ENCODE measurements at regions not wholly inside any gene's neighbourhood (a gene's known extent, or its start where the extent isn't known, plus 50 kb on each side); places are given as distances from the start of the nearest gene placed in this dataset.
"Not testable (repeated sequence)": the region's sequence is repeated elsewhere in the genome, so short reads cannot be mapped to it uniquely, and the experiment has no call there.

DNA sequence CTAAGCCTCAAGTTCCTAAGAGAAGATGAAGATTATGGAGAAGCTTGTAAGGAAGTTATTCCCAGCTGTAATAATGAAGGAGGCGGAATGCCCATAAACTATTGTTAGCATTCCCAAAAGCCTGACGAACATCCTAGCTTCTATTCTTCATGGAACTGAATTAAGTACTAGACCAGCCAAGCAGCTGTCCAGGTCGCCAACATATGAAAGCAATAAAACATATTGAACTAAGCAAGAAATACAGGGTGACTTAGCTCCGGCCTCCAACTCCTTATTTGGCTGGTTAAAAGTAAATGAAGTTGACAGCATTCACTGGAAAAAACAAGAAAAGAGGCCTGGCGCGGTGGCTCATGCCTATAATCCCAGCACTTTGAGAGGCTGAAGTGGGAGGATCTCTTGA is 174.0 kb upstream of the TPM1 start:
- DNase-seq, result no peak
- Mint-ChIP-seq H3K4me3 (no peak overlapping the region), H3K27me3 (peaks cover 8% of the 10 kb centered on the region)

DNA sequence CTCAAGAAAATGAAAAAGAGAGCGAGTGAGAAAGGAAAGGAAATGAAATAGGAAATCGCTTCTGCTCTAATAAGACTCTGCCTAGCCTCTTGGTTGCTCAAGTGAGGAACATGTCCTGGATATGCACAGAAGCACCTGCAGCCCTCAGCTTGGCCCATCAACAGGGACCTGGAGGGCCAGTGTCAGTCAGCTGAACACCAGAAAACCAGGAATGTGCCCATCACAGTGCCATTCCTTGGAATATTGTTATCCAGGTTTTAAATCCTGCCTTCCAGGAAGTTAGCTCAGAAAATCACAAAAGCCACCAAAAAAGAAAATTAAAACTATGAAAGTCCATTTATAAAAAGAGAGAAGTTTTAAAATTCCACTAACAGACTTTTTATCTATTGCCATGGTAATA is 173.4 kb upstream of the TPM1 start:
- peaks cover 4% of the 10 kb centered on the region for H3K27me3 Mint-ChIP-seq
- POLR2A ChIA-PET, result no interaction called here
- H3K9me3 Mint-ChIP-seq, result no peaks in the 10 kb centered on the region
- ATAC-seq (ENCODE audit: low read depth) (no peak), DNase-seq (no peak)
- no peak overlapping the region for H3K4me3 Mint-ChIP-seq
- no peaks in the 10 kb centered on the region for H3K36me3 Mint-ChIP-seq
- H3K27ac Mint-ChIP-seq, result no peak overlapping the region
- no peaks in the 10 kb centered on the region for H3K4me1 Mint-ChIP-seq

More for the DNA sequence above, 174.0 kb upstream of the TPM1 start:
- Mint-ChIP-seq H3K4me1 (no peaks in the 10 kb centered on the region), H3K27ac (no peak overlapping the region), H3K36me3 (no peaks in the 10 kb centered on the region), H3K9me3 (no peaks in the 10 kb centered on the region)
- ATAC-seq (ENCODE audit: low read depth), result no peak
- POLR2A ChIA-PET, result no interaction called here

DNA sequence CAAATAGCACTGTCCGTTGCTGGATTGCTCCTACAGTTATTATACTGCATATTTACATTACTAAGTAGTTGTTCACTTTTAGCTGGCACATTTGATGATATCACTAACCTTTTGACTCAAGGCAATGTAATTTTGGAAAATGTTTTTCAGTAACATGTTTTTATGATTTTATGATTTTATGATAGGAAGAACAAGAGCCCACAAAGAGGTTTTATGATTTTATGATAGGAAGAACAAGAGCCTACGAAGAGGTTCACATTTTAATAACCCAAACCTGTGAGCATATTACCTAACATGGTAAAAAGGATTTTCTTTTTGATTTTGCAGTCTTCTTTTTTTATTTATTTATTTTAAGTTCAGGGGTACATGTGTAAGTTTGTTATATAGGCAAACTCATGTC is 172.3 kb upstream of the TPM1 start:
- Mint-ChIP-seq H3K4me1 (no peaks in the 10 kb centered on the region), H3K36me3 (no peaks in the 10 kb centered on the region), H3K27me3 (no peaks in the 10 kb centered on the region), H3K4me3 (no peak overlapping the region), H3K27ac (no peak overlapping the region), H3K9me3 (no peaks in the 10 kb centered on the region)
- DNase-seq (no peak), ATAC-seq (ENCODE audit: low read depth) (no peak)
- POLR2A ChIA-PET, result no interaction called here

DNA sequence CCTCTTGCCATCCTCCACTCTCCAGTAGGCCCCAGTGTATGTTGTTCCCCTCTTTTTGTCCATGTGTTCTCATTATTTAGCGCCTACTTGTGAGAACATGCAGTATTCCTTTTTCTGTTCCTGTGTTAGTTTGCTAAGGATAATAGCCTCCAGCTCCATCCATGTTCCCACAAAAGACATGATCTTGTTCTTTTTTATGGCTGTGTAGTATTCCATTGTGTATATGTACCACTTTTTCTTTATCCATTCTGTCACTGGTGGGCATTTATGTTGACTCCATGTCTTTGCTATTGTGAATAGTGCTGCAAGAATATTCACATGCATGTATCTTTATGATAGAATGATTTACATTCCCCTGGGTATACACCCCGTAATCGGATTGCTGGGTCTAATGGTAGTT is 171.8 kb upstream of the TPM1 start:
- H3K36me3 Mint-ChIP-seq; H3K4me3 Mint-ChIP-seq; POLR2A ChIA-PET; H3K27ac Mint-ChIP-seq; DNase-seq; ATAC-seq (ENCODE audit: low read depth); H3K9me3 Mint-ChIP-seq; H3K27me3 Mint-ChIP-seq; H3K4me1 Mint-ChIP-seq: not testable (repeated sequence)

DNA sequence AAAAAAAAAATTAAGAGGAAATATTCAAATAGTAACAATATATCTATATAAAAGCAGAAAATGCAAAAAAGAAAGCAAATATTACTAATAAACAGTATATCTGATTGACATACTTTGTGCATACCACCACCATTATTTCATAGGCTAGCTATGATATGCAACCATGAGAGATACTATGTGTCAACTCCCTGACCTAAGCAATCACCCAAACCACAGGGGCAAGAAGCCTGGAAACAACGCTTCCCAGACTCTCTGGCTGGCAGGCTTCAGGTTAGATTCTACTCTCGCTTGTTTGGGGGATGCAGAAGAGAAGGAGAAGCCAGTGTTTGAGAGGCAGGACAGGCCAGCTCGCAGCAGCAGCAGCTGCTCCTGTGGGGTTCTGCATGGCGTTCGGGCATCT is 169.3 kb upstream of the TPM1 start:
- Mint-ChIP-seq H3K36me3 (no peaks in the 10 kb centered on the region), H3K4me3 (no peak overlapping the region), H3K27me3 (no peaks in the 10 kb centered on the region), H3K27ac (no peak overlapping the region), H3K4me1 (no peaks in the 10 kb centered on the region), H3K9me3 (no peaks in the 10 kb centered on the region)
- DNase-seq, result no peak
- POLR2A ChIA-PET, result no interaction called here
- ATAC-seq (ENCODE audit: low read depth), result no peak

DNA sequence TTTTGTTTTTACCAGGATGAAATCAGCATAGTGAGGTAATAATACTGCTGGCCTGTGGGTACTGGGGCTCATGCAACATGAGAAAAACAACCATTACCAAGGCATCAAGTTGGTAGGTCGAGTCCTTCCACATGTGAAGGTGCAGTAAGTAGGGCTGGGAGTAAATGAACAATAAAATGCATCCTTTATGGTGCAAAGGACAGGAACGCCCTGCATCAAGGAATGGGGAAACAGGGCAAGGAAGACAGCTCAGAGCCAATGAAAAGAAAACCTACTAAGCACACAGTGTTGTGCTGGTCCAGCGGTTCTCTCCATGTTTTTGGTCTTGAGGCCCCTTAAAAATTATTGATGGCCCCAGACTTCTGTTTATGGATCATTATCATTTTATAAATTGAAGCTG is 168.5 kb upstream of the TPM1 start:
- POLR2A ChIA-PET, result no interaction called here

DNA sequence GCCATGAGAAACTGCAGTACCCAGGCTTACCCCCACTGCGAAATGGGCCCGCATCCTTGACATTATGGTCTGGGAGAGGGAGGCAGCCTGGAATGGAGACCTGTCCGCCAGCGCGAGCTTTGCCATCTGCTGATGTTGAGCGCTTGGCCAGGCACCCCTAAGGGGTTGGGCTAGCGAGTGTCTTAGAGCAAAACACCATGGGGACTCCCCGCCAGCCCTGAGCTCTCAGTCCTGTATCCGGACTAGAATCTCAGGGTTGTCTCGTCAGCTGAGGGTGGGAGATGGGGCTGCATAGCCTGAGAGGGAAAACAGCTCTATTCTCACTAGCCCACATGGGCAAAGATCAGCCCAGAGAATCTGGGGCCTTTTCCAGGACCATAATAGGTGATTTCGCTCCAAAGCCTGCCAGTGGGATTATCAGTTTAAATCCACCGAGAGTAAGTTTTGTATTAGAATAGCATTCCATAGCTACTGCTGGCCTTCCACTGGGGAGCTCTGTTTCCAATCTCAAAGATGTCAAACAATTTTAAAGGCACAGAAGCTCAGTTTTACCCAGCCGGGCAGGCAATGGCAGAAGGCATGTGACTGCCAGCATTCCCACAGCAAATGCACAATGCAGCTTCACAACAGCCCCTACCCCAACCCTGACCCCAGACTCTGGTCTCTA is 167.5 kb upstream of the TPM1 start:
- Mint-ChIP-seq H3K27me3 (peaks cover 2% of the 10 kb centered on the region), H3K36me3 (no peaks in the 10 kb centered on the region), H3K9me3 (no peaks in the 10 kb centered on the region), H3K27ac (no peak overlapping the region), H3K4me1 (peaks cover 4% of the 10 kb centered on the region), H3K4me3 (no peak overlapping the region)
- POLR2A ChIA-PET, result interaction anchor here (0.8 kb wide), 1 partner anchor 113 kb away, joined by 3 read pairs; no protein-coding TSS in a partner anchor
- DNase-seq (no peak), ATAC-seq (ENCODE audit: low read depth) (no peak)

More for the DNA sequence above, 168.5 kb upstream of the TPM1 start:
- ATAC-seq (ENCODE audit: low read depth), result no peak
- no peaks in the 10 kb centered on the region for H3K27me3 Mint-ChIP-seq
- H3K9me3 Mint-ChIP-seq, result no peaks in the 10 kb centered on the region
- no peak overlapping the region for H3K4me3 Mint-ChIP-seq
- no peak for DNase-seq
- no peak overlapping the region for H3K27ac Mint-ChIP-seq
- H3K36me3 Mint-ChIP-seq, result no peaks in the 10 kb centered on the region
- H3K4me1 Mint-ChIP-seq, result no peaks in the 10 kb centered on the region

DNA sequence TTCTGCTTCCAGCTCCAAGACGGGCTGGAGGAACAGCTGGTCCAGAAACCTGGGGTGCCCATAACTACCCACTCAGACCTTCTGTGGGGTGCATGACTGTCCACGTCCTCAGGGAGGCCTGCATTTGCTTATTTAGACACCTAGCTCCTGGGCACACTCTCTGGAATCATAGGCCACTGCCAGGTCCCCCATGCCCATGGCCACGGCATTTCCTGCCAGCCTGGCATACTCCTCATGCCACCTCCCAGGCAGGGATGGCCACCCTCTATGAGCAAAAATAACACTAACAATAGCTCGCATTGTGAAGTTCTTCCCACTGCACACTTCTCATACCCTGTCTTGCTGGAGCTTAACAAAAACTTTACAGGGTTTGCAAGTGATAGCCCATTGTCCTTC is 166.9 kb upstream of the TPM1 start:
- ATAC-seq (ENCODE audit: low read depth) (no peak), DNase-seq (no peak)
- H3K36me3 Mint-ChIP-seq, result no peaks in the 10 kb centered on the region
- POLR2A ChIA-PET, result interaction anchor here (0.8 kb wide), 1 partner anchor 112 kb away, joined by 3 read pairs; no protein-coding TSS in a partner anchor
- H3K27me3 Mint-ChIP-seq, result peaks cover 2% of the 10 kb centered on the region
- H3K4me1 Mint-ChIP-seq, result peaks cover 6% of the 10 kb centered on the region
- no peaks in the 10 kb centered on the region for H3K9me3 Mint-ChIP-seq
- H3K4me3 Mint-ChIP-seq, result no peak overlapping the region
- H3K27ac Mint-ChIP-seq, result no peak overlapping the region

DNA sequence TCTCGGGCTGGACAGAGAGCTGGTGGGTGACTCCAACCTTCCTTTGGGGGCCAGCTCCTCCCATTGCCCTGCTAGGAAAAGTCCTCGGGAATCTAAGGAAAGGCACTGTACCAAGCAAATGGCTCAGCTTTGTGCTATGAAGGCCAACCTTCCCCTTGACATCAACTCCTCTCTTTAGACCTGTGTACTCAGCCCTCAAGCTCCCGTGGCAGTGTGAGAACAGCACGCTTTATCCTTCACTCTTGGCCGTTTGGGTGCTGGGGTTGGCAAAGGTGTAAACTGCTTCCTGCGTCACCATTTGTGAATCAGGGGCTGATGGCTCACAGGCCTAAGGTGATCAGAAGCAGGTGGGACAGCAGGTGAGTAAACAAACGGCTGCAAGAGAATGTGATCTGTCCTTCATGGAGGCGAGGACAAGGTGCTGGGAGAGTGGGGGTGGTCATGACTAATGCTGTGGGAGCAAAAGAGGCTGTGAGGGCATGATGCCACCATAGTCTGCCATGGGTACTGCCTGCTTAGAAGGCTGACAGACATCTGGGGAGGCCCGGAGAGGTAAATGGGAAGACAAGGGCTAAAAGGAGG is 165.2 kb upstream of the TPM1 start:
- Mint-ChIP-seq H3K36me3 (no peaks in the 10 kb centered on the region), H3K4me3 (no peak overlapping the region), H3K27me3 (peaks cover 2% of the 10 kb centered on the region), H3K4me1 (peaks cover 6% of the 10 kb centered on the region), H3K9me3 (no peaks in the 10 kb centered on the region), H3K27ac (no peak overlapping the region)
- POLR2A ChIA-PET, result no interaction called here
- DNase-seq (no peak), ATAC-seq (ENCODE audit: low read depth) (no peak)

DNA sequence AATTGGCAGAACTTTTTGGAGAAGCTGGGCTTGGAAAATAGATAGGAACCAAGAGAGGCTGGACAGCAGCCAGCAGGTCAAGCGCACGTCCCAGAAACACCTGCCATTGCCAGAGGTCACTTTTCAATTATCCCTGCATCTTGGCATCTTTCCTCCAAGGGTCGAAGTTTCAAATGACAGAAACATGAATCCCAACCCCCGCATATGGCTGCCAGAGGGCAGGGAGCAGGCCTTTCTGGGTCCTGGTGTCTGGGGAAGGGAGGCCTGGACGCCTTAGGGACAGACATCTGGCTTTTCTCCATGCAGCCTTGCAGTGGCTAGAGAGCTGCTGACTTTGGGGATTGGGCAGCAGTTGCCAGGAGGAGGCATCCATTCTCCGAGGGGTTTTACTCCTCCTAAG is 164.5 kb upstream of the TPM1 start:
- ATAC-seq (ENCODE audit: low read depth) (no peak), DNase-seq (no peak)
- Mint-ChIP-seq H3K27me3 (peaks cover 4% of the 10 kb centered on the region), H3K4me3 (no peak overlapping the region), H3K4me1 (peaks cover 6% of the 10 kb centered on the region), H3K36me3 (no peaks in the 10 kb centered on the region), H3K27ac (no peak overlapping the region), H3K9me3 (no peaks in the 10 kb centered on the region)
- POLR2A ChIA-PET, result no interaction called here

DNA sequence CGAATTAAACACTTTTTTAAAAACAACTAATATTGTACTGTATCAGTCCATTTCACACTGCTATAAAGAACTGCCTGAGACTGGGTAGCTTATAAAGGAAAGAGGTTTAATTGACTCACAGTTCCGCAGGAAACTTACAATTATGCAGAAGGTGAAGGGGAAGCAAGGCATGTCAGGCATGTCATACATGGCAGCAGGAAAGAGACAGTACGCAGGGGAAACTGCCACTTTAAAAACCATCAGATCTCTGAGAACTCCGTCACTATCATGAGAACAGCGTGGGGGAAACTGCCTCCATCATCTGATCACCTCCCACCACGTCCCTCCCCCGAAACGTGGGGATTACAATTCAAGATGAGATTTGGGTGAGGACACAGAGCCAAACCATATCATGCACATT is 162.8 kb upstream of the TPM1 start:
- Mint-ChIP-seq H3K27me3 (peaks cover 4% of the 10 kb centered on the region), H3K4me3 (no peak overlapping the region), H3K27ac (no peak overlapping the region), H3K36me3 (no peaks in the 10 kb centered on the region), H3K9me3 (no peaks in the 10 kb centered on the region), H3K4me1 (peaks cover 6% of the 10 kb centered on the region)
- ATAC-seq (ENCODE audit: low read depth) (no peak), DNase-seq (no peak)
- POLR2A ChIA-PET, result no interaction called here

DNA sequence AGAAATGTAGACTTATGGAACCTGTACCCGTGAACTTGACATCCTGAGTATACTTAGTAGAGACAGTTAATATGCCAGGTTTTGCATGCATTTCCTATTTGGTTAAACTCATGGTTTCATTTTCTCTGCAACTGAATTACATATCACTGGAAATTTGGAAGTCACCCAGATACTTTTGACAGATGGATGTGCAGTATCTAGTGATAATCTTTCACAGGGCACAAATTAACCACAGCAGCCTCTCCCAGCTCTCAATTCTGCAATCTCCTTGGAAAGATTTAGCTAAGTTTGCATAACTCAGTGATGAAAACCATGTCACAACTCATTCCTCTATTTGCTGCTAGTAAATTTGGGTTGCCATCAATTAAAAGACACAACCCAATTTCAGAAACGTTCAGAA is 162.3 kb upstream of the TPM1 start:
- POLR2A ChIA-PET, result no interaction called here
- DNase-seq, result no peak
- Mint-ChIP-seq H3K36me3 (no peaks in the 10 kb centered on the region), H3K9me3 (no peaks in the 10 kb centered on the region), H3K4me1 (peaks cover 6% of the 10 kb centered on the region), H3K27me3 (peaks cover 4% of the 10 kb centered on the region), H3K27ac (no peak overlapping the region), H3K4me3 (no peak overlapping the region)
- ATAC-seq (ENCODE audit: low read depth), result no peak

DNA sequence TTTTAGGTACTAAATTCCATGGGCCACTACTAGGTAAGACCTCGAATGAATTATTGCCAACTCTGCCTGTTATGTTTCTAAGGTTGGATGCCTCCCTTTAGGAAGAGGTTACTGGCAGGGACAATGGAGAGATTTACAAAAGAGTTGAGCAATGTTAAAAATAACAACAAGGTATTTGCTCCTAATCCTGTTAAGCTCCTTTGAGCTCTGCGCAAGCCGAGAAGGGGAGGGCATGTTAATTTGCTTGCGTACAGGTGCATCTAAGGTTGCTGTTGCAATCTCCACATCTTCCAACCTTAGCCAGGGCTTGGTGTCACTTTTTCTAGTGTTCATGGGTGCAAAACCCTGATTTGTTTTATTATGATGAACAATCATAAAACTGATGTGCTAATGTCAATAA is 161.5 kb upstream of the TPM1 start:
- no peaks in the 10 kb centered on the region for H3K36me3 Mint-ChIP-seq
- no peaks in the 10 kb centered on the region for H3K9me3 Mint-ChIP-seq
- no peak for ATAC-seq (ENCODE audit: low read depth)
- H3K4me1 Mint-ChIP-seq, result peaks cover 6% of the 10 kb centered on the region
- no peak for DNase-seq
- H3K4me3 Mint-ChIP-seq, result no peak overlapping the region
- H3K27me3 Mint-ChIP-seq, result peaks cover 7% of the 10 kb centered on the region
- POLR2A ChIA-PET, result no interaction called here
- no peak overlapping the region for H3K27ac Mint-ChIP-seq

DNA sequence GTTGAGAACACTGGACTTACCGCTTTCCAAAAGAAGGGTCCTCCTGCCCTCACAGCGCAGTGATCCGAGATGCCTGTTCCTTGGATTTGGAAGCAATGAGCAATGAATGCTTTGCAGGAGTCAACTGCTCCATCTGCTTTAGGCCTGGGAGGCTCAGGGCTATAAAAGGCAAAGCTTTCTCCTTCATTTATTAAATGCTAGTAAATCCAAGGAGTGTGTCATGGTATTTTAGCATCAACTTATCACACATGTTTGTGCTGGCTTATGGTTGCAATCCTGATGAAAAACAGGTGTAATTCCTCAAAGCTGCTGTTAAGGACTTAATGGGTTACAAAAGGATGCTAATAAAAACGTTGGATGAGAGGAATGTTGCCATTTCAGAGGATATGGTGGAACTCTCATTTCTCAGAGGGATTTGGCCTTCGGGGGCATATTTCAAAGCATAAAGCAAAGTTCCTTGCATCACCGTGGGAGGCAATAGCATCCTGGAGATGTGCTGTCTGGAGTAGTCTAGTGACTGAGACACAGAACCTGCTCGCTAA is 158.5 kb upstream of the TPM1 start:
- ATAC-seq (ENCODE audit: low read depth), result no peak
- peaks cover 9% of the 10 kb centered on the region for H3K27me3 Mint-ChIP-seq
- no peaks in the 10 kb centered on the region for H3K9me3 Mint-ChIP-seq
- H3K4me1 Mint-ChIP-seq, result peaks cover 6% of the 10 kb centered on the region
- POLR2A ChIA-PET, result no interaction called here
- no peak overlapping the region for H3K27ac Mint-ChIP-seq
- no peaks in the 10 kb centered on the region for H3K36me3 Mint-ChIP-seq
- DNase-seq, result no peak
- no peak overlapping the region for H3K4me3 Mint-ChIP-seq
